Vagina (tissue), 2 donors: ENCODE measurements at regions not wholly inside any gene's neighbourhood (a gene's known extent, or its start where the extent isn't known, plus 50 kb on each side); places are given as distances from the start of the nearest gene placed in this dataset.

Source experiments
- CTCF ChIP-seq, 3 experiments: fragments of 450-650 bp in 2 of 3; fragments of 200-600 bp in 1 of 3; sonication (generic) in 1 of 3; IDR thresholded peaks; one replicate each; pipeline ENCODE4 v1.5.1; 2017 to 2019; ENCODE audit warnings: antibody characterized with exemption in 3 of 3, mild to moderate bottlenecking in 2 of 3, moderate library complexity in 2 of 3
- POLR2AphosphoS5 ChIP-seq, 2 donors: sonication (generic); formaldehyde crosslinking; IDR thresholded peaks; one replicate each; pipeline ENCODE4 v1.9.0; 2017; ENCODE audit warnings: antibody characterized with exemption in 2 of 2, mild to moderate bottlenecking in 2 of 2, low read depth in 1 of 2; ENCODE audit not compliant: insufficient read depth in 1 of 2

GRCh38 chr5:66284588-66285342 is 140.7 kb downstream of the SREK1 start:
- TF ChIP-seq POLR2AphosphoS5 (IDR thresholded peaks at IDR 0.05; ENCODE audit: insufficient read depth in 1 of 2, low read depth in 1 of 2) (no peak), CTCF (IDR thresholded peaks at IDR 0.05) (no peak)
